ENCODE measurements at regions not wholly inside any gene's neighbourhood (a gene's known extent, or its start where the extent isn't known, plus 50 kb on each side); places are given as distances from the start of the nearest gene placed in this dataset.

DNA sequence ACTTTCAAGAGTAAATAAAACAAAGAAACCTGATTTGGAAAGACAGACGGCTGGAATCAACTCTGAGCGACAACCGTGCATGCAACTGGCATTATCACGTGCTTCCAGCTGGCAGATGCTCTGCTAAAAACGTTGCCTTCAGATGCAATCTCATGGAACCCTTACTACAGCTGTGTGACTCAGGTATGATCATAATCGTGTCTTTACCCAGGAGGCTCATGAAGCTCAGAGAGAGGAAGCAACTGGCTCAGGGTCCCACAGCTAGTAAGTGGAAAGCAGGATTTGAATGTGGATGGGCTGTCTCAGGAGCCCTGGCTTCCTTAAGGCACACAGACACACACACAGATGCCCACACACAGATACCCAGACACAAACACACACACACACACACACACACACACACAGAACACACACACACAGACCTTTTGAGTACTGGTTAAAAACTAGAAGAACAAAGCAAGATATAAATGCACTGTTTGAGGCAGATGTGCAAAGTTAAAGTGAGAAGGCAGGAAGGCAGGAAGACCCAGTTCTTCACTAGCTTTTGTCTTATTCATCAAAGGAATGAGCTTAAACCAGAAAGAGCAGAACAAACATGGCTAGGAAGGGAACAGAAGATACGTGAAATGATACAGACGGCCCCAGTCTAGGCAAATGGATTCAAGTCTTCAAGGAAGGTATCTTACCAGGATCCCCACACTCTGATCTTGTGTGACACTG lies 275.2 kb downstream of the MAF start:
- TF ChIP-seq, protein P1, sequence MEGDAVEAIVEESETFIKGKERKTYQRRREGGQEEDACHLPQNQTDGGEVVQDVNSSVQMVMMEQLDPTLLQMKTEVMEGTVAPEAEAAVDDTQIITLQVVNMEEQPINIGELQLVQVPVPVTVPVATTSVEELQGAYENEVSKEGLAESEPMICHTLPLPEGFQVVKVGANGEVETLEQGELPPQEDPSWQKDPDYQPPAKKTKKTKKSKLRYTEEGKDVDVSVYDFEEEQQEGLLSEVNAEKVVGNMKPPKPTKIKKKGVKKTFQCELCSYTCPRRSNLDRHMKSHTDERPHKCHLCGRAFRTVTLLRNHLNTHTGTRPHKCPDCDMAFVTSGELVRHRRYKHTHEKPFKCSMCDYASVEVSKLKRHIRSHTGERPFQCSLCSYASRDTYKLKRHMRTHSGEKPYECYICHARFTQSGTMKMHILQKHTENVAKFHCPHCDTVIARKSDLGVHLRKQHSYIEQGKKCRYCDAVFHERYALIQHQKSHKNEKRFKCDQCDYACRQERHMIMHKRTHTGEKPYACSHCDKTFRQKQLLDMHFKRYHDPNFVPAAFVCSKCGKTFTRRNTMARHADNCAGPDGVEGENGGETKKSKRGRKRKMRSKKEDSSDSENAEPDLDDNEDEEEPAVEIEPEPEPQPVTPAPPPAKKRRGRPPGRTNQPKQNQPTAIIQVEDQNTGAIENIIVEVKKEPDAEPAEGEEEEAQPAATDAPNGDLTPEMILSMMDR (IDR thresholded peaks at IDR 0.05; ENCODE audit: low read depth, low read length), result no peak
- DNase-seq (ENCODE audit: low read depth, low spot score), result no peak
- in situ Hi-C loops (cut with HindIII; ENCODE audit: low sequenced_read_pairs), result no loop called here
- no peak overlapping the region for H3K4me3 ChIP-seq (ENCODE audit: low read depth, low read length)

DNA sequence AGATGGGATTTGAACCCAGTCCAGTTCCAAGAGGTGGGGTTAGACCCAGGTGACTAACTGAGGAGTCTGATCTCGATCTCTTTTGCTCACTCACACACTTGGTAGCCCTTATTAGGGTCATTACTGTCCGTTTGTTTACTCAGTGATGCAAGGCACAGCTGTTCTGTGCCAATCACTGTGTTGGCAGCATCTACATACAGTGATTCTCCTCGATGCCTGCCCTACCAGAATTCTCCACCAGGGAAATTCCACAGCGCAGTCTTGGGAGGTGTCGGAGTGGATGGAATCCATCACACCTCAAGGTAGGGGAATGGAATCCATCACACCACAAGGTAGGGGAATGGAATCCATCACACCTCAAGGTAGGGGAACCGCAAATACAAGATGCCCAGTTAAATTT lies 279.6 kb downstream of the MAF start:
- in situ Hi-C loops (cut with HindIII; ENCODE audit: low sequenced_read_pairs), result no loop called here
- DNase-seq (ENCODE audit: low read depth, low spot score), result no peak
- no peak overlapping the region for H3K4me3 ChIP-seq (ENCODE audit: low read depth, low read length)
- TF ChIP-seq, protein P1 (IDR thresholded peaks at IDR 0.05; ENCODE audit: low read depth, low read length), result no peak

DNA sequence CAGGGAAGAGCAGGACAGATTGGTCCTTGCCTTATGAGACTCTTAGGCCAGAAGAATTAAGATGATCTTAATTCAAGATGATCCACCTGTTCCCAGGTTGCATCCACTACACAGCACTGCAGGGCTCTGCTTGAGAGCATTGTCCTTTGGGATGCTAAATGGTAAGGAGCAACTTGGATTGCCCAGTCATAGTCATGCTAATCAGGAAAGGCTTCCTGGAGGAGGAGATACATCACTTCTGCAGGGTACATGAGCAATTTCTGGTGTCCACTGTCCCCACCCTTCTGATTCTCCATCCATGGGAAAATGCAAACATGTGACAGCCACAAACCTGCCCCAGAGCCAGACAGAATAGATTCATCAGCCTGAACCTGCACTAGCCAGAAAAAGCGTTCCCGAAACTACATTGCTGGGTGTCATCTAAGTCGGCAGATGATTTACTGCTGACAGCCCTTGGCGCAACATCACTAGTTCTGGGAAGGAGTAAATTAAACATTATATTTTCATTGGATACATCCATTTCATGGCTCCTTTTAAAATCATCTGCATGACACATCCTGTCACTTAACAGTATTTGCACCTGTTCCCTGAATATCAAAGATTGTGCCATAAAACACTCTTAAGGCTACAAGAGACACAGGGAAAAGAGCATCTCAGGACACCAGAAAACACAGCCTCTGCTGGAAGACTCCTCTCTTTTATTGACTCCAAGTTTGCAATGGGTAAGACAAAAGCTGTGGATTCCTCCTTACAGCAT lies 282.2 kb downstream of the MAF start:
- in situ Hi-C loops (cut with HindIII; ENCODE audit: low sequenced_read_pairs), result no loop called here
- TF ChIP-seq, protein P1 (IDR thresholded peaks at IDR 0.05; ENCODE audit: low read depth, low read length), result no peak
- H3K4me3 ChIP-seq (ENCODE audit: low read depth, low read length), result no peak overlapping the region

DNA sequence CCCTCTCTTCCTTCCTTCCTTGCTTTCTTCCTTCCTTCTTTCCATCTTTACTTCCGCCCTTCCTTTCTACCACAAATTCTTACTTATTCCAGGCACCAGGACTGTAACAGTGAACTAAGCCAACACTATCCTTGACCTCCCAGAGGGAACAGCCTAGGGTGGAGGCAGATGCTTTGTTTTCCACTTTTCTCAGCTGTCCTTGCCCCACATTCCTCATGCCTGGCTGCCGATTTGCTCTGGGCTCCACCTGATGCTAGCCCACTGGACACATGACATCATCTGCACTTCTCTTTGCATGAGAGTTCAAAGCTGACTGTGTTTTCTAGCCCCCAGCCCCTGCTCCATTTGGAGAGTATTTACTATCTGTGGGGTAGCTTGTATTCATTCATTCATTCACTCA lies 283.0 kb downstream of the MAF start:
- DNase-seq (ENCODE audit: low read depth, low spot score), result no peak
- no peak overlapping the region for H3K4me3 ChIP-seq (ENCODE audit: low read depth, low read length)
- TF ChIP-seq, protein P1 (IDR thresholded peaks at IDR 0.05; ENCODE audit: low read depth, low read length), result no peak
- in situ Hi-C loops (cut with HindIII; ENCODE audit: low sequenced_read_pairs), result no loop called here

More for the DNA sequence above, 282.2 kb downstream of the MAF start:
- DNase-seq (ENCODE audit: low read depth, low spot score), result no peak

DNA sequence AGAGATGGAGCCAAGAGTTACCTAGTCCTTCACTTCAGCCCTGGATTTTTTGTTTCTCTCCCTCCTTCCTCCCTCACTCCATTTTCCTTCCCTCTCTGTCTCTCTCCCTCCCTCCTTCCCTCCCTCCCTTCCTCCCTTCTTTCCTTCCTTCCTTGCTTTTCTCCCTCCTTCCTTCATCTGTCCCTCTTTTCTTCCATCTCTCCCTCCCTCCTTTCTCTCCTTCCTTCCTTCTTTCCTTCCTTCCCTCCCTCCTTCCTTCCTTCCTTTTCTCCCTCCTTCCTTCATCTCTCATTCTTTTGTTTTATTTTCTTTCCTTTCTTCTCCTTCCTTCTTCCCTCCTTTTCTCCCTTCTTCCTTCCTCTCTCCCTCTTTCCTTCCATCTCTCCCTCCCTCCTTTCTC lies 283.5 kb downstream of the MAF start:
- in situ Hi-C loops (cut with HindIII; ENCODE audit: low sequenced_read_pairs), result no loop called here
- TF ChIP-seq, protein P1 (IDR thresholded peaks at IDR 0.05; ENCODE audit: low read depth, low read length), result no peak

DNA sequence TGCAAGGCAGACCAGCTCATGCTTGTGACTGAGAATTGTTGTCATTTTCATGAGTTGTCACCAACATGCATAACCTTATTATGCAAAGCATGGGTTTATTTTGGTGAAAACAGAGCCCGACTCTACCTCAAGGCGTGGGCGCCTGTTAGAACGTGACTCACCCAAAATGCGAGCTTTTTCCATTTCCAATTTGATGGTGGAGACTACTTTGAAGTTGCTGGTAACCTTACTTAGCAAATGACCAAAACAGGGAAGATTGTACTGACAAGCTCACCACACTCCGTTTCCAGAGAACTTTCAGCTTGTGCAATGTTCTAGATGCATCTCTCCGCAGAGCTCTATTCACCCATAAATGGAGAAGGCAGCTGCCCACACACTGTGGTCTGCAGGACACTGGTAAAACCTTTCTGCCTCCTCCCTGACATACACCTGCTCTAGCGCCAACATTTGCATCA lies 284.5 kb downstream of the MAF start:
- DNase-seq (ENCODE audit: low read depth, low spot score), result no peak
- TF ChIP-seq, protein P1 (IDR thresholded peaks at IDR 0.05; ENCODE audit: low read depth, low read length), result no peak
- H3K4me3 ChIP-seq (ENCODE audit: low read depth, low read length), result no peak overlapping the region
- in situ Hi-C loops (cut with HindIII; ENCODE audit: low sequenced_read_pairs), result no loop called here

More for the DNA sequence above, 283.5 kb downstream of the MAF start:
- no peak overlapping the region for H3K4me3 ChIP-seq (ENCODE audit: low read depth, low read length)
- no peak for DNase-seq (ENCODE audit: low read depth, low spot score)
